Left ventricle myocardium inferior (tissue), 1 donor: ENCODE measurements at regions not wholly inside any gene's neighbourhood (a gene's known extent, or its start where the extent isn't known, plus 50 kb on each side); places are given as distances from the start of the nearest gene placed in this dataset.

Experiments used
- DNase-seq: peaks from one replicate; pipeline ENCODE4 v3.0.0-alpha.2; 2020
- H3K27ac ChIP-seq: fragments of 200-600 bp; replicated peaks from 2 replicates; pipeline ENCODE4 v1.8.0; 2021
- H3K27me3 ChIP-seq: fragments of 200-600 bp; 2 replicates; pipeline ENCODE4 v1.8.0; 2021; ENCODE audit warnings: low read depth
- H3K36me3 ChIP-seq: fragments of 200-600 bp; 2 replicates; pipeline ENCODE4 v1.8.0; 2021
- H3K4me1 ChIP-seq: fragments of 200-600 bp; 2 replicates; pipeline ENCODE4 v1.8.0; 2021
- H3K4me3 ChIP-seq: fragments of 200-600 bp; 2 replicates; pipeline ENCODE4 v1.8.0; 2021; ENCODE audit warnings: mild to moderate bottlenecking, moderate library complexity
- H3K9me3 ChIP-seq: fragments of 200-600 bp; replicated peaks from 2 replicates; pipeline ENCODE4 v1.8.0; 2021
- intact Hi-C: fragments of 100-400 bp; cut with micrococcal nuclease; formaldehyde crosslinking; loops from one replicate; pipeline ENCODE4 v1.11.0; 2022
- TF ChIP-seq, protein P1 (sequence below): fragments of 200-600 bp; IDR thresholded peaks from 2 replicates; pipeline ENCODE4 v1.8.0; 2021; ENCODE audit warnings: antibody characterized with exemption, mild to moderate bottlenecking, borderline replicate concordance
- donor health status: DM: no; HTN: yes; CAD: no; lungs with severe emphysema.

DNA sequence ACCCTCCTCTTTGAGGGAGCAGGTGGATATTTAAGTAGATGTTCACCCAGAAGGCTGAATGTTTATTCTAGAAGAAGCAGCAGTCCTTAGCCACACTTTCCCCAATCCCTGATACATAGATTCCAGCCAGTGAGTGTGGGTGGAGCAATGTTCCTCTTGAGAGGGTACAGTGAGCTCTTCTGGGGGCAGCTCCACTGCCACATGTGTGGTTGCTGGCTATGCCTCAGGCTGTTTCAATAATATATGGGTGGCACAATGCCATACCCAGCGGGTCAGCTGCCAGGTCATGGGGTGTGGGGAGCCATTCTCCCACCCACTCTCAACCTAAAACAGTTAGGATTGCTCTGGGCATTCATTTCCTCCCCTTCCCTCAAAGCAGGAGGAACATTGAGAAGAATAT is 61.6 kb upstream of the DAB2 start:
- Histone ChIP-seq H3K27ac (no peak overlapping the region), H3K9me3 (peaks cover 20% of the 10 kb centered on the region), H3K4me3 (no peak overlapping the region), H3K27me3 (no peaks in the 10 kb centered on the region), H3K4me1 (no peaks in the 10 kb centered on the region), H3K36me3 (no peaks in the 10 kb centered on the region)
- TF ChIP-seq, protein P1, sequence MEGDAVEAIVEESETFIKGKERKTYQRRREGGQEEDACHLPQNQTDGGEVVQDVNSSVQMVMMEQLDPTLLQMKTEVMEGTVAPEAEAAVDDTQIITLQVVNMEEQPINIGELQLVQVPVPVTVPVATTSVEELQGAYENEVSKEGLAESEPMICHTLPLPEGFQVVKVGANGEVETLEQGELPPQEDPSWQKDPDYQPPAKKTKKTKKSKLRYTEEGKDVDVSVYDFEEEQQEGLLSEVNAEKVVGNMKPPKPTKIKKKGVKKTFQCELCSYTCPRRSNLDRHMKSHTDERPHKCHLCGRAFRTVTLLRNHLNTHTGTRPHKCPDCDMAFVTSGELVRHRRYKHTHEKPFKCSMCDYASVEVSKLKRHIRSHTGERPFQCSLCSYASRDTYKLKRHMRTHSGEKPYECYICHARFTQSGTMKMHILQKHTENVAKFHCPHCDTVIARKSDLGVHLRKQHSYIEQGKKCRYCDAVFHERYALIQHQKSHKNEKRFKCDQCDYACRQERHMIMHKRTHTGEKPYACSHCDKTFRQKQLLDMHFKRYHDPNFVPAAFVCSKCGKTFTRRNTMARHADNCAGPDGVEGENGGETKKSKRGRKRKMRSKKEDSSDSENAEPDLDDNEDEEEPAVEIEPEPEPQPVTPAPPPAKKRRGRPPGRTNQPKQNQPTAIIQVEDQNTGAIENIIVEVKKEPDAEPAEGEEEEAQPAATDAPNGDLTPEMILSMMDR: no peak
- no peak for DNase-seq
- intact Hi-C loops: no loop called here

DNA sequence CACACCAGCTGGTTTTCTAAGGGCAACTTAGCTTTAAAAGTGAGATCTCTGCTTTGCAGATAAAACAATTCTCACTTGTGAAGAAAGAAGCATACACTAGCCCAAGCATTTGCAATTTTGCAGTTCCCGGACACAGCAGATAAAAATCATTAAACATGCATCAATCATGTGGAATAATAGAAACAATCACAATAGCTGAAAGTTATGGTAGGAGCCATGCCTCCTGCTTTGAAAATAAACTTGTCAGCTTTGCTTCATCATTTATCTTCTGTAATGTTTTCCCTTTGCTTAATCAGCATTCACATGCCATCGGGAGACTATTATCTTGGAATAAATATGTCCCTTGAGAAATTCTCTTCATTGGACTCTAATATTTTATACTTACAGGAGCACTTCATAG is 60.3 kb upstream of the DAB2 start:
- Histone ChIP-seq H3K27me3 (no peaks in the 10 kb centered on the region), H3K36me3 (no peaks in the 10 kb centered on the region), H3K9me3 (peaks cover 7% of the 10 kb centered on the region), H3K4me1 (no peaks in the 10 kb centered on the region), H3K4me3 (no peak overlapping the region), H3K27ac (no peak overlapping the region)
- TF ChIP-seq, protein P1: no peak
- intact Hi-C loops: no loop called here
- no peak for DNase-seq

DNA sequence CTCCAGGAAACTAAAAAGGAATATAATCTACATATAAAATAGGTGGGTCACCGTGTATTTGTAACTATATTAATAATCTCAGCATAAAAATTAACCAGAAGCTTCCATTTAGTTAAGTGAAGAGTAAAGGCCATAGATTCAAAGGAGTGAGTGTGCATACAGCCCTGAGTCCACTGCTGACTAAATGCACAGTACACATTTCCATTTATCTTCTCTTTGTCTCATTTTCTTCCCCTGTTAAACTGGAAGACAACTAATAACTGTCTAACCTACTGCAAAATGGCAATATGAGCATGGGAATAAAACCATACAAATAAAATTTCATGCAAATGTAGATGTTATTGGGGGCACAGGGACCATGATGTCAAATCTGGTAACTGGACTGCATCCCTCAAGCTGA is 59.9 kb upstream of the DAB2 start:
- DNase-seq: no peak
- Histone ChIP-seq H3K36me3 (no peaks in the 10 kb centered on the region), H3K9me3 (peaks cover 3% of the 10 kb centered on the region), H3K4me3 (no peak overlapping the region), H3K27ac (no peak overlapping the region), H3K4me1 (no peaks in the 10 kb centered on the region), H3K27me3 (no peaks in the 10 kb centered on the region)
- intact Hi-C loops: no loop called here
- TF ChIP-seq, protein P1: no peak

DNA sequence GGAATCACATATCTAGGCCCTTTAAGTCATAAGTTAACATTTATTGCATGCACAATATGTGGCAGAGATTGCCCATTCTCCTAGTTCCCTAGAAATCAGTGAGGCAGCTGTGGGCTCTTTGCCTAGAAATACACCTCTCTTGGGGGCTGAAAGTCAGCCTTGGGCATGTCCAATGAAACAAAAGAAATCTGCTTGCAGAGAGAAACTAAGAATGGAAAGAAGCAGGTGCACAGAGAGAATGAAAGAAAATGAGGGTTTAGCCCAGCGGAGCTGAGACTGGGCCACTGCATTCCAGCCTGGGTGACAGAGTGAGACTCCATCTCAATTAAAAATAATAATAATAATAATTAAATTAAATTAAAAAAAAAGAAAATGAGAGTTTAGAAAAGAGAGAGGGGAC is 57.3 kb upstream of the DAB2 start:
- TF ChIP-seq, protein P1: no peak
- intact Hi-C loops: no loop called here
- DNase-seq: no peak

DNA sequence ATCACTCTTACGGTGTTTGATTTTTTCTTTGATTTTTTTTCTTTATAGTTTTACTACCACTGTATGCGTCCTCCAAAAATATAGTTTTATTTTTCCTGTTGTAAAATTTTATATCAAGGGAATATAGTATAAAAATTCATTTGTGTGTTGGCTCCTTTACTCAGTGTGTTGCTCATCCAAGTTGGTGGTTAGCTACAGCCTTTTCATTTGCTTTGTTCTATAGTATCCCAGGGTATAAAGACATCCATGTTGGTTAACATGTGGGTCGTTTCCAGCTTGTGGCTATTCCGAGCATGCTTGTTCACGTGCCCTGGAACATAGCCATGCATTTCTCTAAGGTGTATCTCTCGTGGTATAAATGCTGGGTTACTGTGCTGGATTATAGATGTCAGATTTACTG is 54.8 kb upstream of the DAB2 start:
- intact Hi-C loops: no loop called here
- no peaks in the 10 kb centered on the region for H3K27me3 ChIP-seq
- no peaks in the 10 kb centered on the region for H3K36me3 ChIP-seq
- no peak overlapping the region for H3K4me3 ChIP-seq
- H3K27ac ChIP-seq: no peak overlapping the region
- no peaks in the 10 kb centered on the region for H3K9me3 ChIP-seq
- no peak for DNase-seq
- peaks cover 8% of the 10 kb centered on the region for H3K4me1 ChIP-seq
- TF ChIP-seq, protein P1: no peak

More for the DNA sequence above, 57.3 kb upstream of the DAB2 start:
- Histone ChIP-seq H3K4me1 (peaks cover 8% of the 10 kb centered on the region), H3K36me3 (no peaks in the 10 kb centered on the region), H3K27me3 (no peaks in the 10 kb centered on the region), H3K4me3 (no peak overlapping the region), H3K27ac (no peak overlapping the region), H3K9me3 (no peaks in the 10 kb centered on the region)

DNA sequence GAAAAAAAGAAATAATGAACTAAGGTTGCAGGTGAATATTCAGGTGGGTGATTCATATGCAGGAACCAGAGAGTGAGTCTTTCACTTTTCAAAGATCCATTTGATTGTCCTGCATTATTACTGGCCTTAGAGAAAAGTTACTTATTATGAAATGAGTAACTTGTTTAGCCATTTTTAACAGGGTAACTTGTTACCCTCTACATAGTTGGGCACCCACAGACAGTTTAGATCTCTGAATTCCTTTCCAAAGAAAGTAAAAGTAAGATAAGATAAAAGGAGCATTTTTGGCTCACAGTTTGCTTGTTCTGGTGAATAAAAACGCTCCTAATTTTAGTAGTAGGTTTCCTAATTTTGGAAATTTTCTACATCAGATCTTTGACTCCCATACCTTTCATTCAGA is 54.1 kb upstream of the DAB2 start:
- intact Hi-C loops: no loop called here
- H3K4me3 ChIP-seq: no peak overlapping the region
- no peaks in the 10 kb centered on the region for H3K36me3 ChIP-seq
- H3K9me3 ChIP-seq: no peaks in the 10 kb centered on the region
- H3K27me3 ChIP-seq: no peaks in the 10 kb centered on the region
- H3K4me1 ChIP-seq: peaks cover 8% of the 10 kb centered on the region
- no peak overlapping the region for H3K27ac ChIP-seq
- DNase-seq: no peak
- TF ChIP-seq, protein P1: no peak
